HG03457 (cell line): ENCODE measurements at regions not wholly inside any gene's neighbourhood (a gene's known extent, or its start where the extent isn't known, plus 50 kb on each side); places are given as distances from the start of the nearest gene placed in this dataset.

ENCODE experiments used
- ATAC-seq: cut with Tn5 transposase; IDR thresholded peaks from one replicate; pipeline ENCODE4 v1.9.1; 2021; ENCODE audit warnings: moderate number of reproducible peaks; ENCODE audit not compliant: unreplicated experiment

- ATAC-seq: no peak
Observed at GRCh38 chr1:163870666-163871065, 548.9 kb downstream of the NUF2 start.

- ATAC-seq: no peak
Observed at GRCh38 chr1:163872067-163872466, 550.3 kb downstream of the NUF2 start.

DNA sequence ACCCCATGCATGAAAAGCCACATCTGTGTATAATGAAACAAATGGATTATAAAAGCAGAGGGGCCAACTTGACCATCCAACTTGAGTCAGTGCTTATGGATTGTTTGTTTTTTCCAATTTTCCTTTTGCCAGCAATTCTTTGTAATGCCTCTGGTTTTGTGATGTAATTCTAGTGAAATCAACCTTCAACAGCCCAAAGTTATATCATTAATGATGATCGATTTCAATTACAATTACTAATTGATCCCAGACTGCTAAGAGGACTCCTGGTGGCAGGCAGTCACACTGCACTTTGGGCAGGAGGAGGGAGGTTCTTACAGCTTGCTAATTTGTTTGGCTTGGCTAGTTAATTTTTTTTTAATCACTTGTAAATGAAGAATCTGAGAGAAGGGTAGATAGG lies 552.3 kb downstream of the NUF2 start:
- no peak for ATAC-seq

- ATAC-seq: no peak
Observed at GRCh38 chr1:163875200-163875926, 553.6 kb downstream of the NUF2 start.

DNA sequence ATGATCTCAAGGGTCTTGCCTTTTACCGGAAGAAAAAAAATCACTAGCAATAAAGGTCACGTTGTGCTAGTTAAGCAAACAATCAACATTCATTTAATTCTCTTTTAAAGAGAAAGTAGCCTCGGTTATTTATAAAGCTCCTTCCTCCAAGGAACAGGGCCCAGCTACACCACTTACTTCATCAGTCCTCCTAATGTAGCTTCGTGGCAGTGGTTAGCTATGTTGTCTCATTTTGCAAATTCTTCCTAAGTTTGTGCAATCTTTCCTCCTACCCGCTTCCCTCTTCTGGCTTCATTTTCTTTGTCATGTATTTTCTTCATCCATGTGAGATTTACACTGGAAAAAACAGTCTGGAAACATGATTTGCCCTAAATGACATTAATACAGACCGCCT lies 554.2 kb downstream of the NUF2 start:
- no peak for ATAC-seq

- no peak for ATAC-seq
Observed at GRCh38 chr1:163876546-163876945, 554.8 kb downstream of the NUF2 start.

- no peak for ATAC-seq
Observed at GRCh38 chr1:163877016-163877415, 555.3 kb downstream of the NUF2 start.

DNA sequence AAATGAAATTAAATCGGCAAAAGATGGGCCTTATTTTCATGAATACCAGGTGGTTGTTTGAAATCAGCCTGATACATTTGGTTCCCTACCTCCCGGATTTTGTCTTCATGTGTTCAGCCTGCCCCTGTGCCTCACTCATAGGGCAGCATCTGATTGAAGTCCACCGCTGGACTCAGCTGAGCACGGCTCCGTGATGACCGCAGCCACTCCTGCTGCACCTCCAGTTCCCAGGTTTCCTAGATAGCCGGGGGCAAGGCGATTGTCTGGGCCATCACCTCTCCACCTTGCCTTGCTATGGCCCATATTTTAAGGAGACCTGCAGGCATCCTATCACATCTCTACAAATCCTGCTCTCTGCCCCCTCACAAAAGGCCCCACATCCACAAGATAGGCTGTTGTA lies 563.8 kb downstream of the NUF2 start:
- ATAC-seq: no peak

DNA sequence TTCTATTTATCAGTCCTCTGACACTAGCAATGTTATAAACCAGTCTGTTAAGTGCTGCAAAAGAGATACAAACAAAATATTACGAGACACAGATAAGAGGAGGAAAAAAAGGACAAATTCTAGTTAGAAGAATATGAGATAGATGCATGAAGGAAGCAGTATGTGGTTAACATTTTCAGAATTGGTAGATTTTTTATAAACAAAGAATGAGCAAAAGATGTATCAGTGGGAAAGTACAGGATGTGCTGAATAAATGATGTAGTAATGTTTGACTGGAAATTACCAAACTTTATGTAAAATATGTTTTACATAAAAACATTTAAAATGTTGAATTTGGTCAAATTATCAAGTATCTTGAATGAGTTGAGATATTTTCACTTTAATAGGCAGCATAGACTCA lies 574.2 kb downstream of the NUF2 start:
- ATAC-seq: no peak

GRCh38 chr1:163897412-163898155 lies 575.8 kb downstream of the NUF2 start:
- no peak for ATAC-seq

DNA sequence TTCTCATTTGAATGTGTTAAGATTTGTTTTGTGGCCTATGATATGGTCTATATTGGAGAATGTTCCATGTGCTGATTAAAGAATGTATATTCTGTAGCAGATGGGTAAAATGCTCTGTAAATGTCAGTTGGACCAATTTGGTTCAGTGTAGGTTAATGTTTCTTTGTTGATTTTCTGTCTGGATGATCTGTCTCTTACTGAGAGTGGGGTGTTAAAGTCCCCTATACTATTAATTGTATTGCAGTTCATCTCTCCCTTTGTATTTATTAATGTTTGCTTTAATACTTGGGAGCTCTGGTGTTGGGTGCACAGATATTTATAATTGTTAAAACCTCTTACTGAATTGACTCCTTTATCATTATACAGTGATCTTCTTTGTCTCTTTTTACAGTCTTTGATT lies 584.5 kb downstream of the NUF2 start:
- no peak for ATAC-seq

DNA sequence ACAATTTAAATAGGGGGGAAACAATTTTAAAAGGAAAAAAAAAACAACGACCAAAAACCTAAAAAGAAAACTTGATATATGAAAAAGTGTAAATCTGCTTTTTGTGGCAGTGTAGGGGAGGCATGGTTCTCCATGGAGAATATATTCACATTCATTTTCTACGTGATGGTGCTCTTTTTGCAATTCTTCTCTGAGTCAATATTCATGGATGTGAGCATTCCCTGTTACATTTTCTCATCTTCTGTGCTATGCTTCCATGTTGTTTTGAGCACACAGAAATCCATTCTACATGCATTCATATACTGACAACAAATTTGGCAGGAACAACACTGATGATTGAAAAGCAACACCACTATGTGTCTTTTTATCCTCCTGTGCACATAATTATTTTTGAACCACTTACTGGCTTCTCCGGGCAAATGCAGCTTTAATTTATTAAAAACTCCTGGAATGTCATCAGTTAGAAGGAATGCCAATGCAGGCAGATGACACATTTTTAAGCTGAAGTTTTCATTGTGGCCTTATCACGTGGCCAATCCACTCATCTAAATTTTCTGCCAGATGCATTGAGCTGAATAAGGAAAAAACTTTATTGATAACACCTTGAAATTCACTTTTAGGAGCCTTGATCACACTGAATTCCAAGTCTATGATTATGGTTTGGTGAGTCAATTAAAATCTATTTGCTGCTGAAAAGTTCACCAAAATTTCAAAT lies 590.6 kb downstream of the NUF2 start:
- no peak for ATAC-seq

- ATAC-seq: peak; percentile 47
Observed at GRCh38 chr1:163914785-163915413, 593.1 kb downstream of the NUF2 start.

- peak; percentile 95 for ATAC-seq
Observed at GRCh38 chr1:163922743-163923201, 601.0 kb downstream of the NUF2 start.

- no peak for ATAC-seq
Observed at GRCh38 chr1:163924041-163924440, 602.3 kb downstream of the NUF2 start.

DNA sequence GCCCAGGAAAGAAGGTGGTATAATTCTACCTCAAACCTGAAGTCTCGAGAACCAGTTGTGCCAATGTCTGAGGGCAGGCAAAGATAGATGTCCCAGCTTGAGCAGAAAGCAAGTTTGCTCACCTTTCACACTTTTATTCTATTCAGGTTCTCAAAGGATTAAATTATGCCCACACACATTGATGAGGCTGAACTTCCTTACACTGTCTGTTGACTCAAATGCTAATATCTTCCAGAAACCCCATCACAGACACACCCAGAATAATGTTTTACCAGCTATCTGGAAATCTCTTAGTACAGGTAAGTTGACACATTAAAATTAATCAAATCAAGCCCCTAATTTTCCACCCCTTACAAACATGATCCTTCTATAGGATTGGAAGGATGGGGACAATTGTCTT lies 605.7 kb downstream of the NUF2 start:
- no peak for ATAC-seq

GRCh38 chr1:163928069-163928468 lies 606.3 kb downstream of the NUF2 start:
- ATAC-seq: no peak

- no peak for ATAC-seq
Observed at GRCh38 chr1:163928651-163929050, 606.9 kb downstream of the NUF2 start.

DNA sequence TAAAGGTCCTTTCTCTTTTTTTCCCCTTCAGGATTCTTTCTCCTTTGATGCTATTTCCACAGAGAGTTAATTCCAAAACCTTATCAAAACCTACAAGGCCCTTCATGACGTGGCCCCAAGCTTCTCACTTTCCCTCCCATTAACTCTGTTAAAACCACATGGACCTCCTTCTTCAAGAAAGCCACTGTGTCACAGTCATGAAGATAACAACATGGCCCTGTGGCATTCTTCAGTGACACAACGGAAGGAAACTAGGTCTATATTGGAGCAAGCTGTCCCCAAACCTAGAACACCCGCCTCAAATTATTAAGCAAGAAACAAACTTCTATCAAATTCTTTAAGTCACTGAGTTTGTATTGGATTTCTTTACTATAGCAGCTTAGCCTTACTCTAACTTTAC lies 611.1 kb downstream of the NUF2 start:
- no peak for ATAC-seq

GRCh38 chr1:163933437-163933836 lies 611.7 kb downstream of the NUF2 start:
- ATAC-seq: no peak

DNA sequence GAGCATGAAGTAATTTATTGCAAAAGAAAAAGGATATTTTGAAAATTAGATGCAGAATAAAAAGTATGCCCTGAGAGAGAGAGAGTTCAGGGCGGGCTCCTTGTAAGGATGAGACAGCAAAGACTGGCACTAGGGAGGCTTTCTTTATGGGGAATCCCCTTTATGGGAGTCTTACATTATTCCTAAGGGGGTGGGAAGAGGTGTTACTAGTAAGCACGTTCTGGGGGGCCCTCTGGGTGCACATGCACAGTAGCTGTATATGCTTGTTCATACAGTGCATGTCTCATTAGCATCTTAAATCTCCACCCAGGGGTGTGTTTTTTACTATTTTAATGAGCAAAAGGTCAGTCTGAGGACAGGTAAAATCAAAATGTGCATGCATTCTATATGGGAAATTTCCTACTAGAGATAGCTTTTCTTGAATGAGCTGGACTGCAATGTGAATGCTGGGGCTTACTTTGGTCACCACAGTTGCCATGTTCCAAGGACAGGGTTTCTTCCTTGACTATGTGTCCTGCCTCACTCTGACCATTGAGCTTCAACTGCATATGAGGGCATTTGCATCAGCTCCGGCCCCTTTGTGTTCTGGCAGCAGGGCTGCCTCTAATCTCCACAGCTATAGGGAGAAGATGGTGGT lies 614.1 kb downstream of the NUF2 start:
- no peak for ATAC-seq
